NCI-H2196 (cell line): ENCODE measurements at regions not wholly inside any gene's neighbourhood (a gene's known extent, or its start where the extent isn't known, plus 50 kb on each side); places are given as distances from the start of the nearest gene placed in this dataset.
"Not testable (repeated sequence)": the region's sequence is repeated elsewhere in the genome, so short reads cannot be mapped to it uniquely, and the experiment has no call there.

Experiments used
- DNase-seq: peaks from one replicate; lab custom pipeline; 2025; ENCODE audit not compliant: unreplicated experiment; lab: John Stamatoyannopoulos, UW

DNA sequence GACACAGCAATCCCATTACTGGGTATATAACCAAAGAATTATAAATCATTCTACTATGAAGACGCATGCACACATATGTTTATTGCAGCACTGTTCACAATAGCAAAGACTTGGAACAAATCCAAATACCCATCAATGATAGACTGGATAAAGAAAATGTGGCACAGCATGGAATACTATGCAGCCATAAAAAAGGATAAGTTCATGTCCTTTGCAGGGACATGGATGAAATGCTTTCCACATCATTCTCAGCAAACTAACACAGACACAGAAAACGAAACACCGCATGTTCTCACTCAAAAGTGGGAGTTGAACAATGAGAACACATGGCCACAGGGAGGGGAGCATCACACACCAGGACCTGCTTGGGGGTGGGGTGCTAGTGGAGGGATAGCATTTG, 613.0 kb downstream of the RFPL4B start:
- not testable (repeated sequence) for DNase-seq

DNA sequence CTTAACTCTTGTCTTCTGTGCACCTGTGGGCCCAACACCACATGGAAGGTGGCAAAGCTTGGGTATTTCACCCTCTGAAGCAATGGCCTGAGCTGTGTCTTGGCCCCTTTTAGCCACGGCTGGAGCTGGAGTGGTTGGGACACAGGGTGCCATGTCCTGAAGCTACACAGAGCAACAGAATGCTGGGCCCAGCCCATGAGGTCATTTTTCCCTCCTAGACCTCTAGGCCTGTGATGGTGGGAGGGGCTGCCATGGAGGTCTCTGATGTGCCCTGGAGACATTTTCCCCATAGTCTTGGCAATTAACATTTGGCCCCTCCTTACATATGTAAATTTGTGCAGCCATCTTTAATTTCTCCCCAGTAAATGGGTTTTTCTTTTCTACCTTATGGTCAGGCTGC, 620.8 kb downstream of the RFPL4B start:
- no peak for DNase-seq

DNA sequence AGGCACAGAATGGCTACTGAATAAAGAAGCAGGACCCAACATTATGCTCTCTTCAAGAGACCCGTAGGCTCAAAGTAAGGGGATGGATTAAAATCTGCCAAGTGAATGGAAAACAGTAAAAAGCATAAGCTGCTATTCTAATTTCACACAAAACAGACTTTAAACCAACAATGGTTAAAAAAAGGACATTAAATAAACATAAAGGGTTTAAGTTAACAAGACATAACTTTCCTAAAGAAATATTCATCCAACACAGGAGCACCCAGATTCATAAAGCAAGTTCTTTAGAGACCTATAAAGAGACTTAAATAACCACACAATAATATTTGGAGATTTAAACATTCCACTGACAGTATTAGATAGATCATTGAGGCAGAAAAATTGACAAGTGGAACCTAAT, 624.5 kb downstream of the RFPL4B start:
- no peak for DNase-seq

DNA sequence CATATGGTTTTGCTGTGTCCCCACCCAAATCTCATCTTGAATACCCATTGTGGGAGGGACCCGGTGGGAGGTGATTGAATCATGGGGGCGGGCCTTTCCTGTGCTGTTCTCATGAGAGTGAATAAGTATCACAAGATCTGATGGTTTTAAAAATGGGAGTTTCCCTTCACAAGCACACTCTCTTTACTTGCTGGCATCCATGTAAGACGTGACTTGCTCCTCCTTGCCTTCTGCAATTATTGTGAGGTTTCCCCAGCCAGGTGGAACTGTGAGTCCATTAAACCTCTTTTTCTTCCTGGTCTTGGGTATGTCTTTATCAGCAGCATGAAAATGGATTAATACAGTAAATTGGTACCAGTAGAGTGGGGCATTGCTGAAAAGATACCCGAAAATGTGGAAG, 627.8 kb downstream of the RFPL4B start:
- DNase-seq: not testable (repeated sequence)

DNA sequence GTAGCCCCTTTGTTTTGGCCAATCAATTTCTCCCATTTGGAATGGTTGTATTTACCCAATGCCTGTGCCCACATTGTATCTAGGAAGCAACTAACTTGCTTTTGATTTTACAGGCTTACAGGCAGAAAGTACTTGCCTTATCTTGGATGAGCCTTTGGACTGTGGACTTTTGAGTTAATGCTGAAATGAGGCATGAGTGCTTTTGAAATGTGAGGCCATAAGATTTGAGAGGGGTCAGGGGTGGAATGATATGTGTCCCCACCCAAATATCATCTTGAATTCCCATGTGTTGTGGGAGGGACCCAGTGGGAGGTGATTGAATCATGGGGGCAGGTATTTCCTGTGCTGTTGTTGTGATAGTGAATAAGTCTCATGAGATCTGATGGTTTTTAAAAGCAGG, 629.4 kb downstream of the RFPL4B start:
- DNase-seq: not testable (repeated sequence)

DNA sequence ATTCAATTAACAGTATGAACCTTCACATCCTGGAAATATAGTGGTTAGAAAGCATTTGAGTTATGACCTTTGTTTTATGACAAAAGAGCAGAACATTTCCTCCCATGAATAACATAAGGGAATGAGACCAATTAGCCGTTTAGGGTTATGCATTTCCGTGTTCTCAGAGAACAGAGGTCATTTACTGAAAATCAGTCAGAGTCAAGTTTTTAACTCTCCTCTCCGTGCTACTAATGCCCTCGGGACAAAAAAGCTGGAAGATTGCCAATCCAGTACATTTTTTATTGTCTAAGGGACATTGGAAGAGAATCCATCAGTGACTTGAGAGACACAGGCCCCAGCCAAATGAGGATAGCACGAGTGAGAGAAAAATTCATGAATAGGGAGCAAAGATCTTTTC, 632.7 kb downstream of the RFPL4B start:
- DNase-seq: no peak

DNA sequence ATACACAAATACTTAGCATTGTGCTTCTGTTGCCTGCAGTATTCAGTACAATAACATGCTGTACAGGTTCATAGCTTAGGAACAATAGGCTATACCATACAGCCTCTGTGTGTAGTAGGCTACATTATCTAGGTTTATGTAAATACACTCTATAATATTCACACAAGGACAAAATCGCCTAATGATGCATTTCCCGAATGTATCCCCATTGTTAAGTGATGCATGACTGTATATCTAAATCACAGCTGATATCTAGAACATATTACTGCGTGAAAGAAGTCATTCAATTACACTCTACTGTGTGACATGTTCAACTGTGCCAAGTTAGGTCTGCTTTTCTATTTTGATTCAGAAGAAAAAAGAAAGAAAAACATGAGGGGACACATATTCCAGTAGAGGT, 633.5 kb downstream of the RFPL4B start:
- no peak for DNase-seq

DNA sequence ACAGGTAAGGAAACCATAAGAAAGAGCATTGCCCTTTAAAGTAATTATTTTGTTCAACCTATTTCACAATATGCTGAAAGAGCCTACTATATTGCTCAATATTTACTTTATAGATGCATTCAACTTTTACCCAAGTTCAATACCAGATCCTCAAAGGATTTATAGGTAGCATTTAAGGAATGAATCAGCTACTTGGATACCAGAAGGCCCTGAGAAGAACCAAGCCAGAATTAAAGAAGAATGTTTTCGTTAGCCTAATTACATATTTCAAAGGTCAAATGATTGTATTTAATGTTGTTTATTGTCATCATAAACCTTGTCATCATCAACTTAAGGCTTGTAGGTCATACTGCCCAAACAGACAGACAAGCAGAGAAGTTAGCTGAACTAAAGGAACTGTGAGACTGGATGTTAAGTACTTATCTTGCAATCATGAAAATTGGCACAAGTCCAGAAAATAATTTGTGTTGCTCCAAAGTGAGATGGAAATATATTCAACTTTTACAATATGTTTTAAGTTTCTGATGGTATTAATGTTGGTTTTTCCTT, 636.7 kb downstream of the RFPL4B start:
- DNase-seq: no peak

DNA sequence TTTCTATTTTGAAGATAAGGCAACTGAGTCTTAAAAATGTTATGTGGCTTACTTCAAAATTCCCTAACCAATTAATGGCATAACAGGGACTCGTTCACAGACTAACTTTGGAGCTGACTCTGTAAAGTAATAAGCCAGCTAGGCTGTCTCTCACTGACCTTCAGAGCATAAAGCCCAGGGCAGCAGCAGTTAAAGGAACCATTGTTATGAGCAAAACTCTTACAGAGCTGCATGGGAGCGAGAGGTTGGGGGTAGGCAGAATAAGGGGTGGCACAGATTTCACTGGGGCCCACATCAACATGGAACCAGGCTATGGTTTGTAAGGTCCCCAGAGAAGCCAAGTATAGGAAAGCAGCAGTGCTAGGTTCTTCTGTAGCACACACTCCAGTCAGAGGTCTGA, 637.8 kb downstream of the RFPL4B start:
- DNase-seq: no peak

DNA sequence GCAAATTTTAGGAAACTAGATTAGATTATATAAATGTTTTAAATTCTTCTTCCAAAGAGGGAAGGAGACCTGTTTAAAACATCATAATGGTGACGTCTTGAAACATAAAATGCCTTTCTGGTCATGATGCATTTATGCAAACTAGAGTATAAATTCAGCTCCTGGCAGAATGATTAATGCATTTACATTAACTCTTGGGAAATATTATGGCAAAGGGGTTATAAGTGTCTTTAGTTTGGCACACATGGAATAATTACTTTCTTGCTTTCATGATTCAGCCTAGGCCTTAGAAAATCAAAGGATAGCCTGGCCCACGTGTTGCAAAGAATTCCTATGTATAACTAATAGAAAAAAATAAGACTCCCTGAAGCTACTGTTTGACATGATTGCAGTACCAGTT, 639.2 kb downstream of the RFPL4B start:
- DNase-seq: no peak

DNA sequence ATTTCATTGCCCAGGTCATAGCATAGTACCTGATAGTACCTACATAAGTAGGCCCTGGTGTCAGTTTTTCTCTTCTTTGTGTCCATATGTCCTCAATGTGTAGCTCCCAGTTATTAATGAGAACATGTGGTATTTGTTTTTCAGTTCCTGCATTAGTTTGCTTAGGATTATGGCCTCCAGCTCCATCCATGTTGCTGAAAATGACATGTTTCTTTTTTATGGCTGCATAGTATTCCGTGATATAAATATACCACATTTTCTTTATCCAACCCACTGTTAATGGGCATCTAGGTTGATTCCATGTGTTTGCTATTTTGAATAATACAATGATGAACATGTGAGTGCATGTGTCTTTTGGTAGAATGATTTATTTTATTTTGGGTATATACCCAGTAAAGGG, 641.6 kb downstream of the RFPL4B start:
- no peak for DNase-seq

DNA sequence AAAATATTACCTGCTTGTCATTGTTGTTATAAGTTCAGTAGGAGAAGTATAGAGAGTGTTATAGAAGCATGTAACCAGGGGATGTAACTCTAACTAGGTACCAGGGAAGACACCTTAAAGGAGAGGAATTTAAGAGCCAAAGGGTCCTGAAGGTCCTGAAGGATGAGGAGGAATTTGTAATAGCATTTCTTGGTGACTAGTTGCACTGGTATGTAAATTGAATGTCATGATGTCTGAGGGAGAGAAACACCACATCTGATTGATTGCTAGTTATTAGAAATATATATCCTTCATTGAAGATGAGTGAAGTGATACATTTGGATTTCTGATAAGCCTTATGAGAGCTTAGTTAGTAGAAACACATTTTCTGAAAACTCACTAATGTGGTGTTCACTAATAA, 643.8 kb downstream of the RFPL4B start:
- DNase-seq: no peak

DNA sequence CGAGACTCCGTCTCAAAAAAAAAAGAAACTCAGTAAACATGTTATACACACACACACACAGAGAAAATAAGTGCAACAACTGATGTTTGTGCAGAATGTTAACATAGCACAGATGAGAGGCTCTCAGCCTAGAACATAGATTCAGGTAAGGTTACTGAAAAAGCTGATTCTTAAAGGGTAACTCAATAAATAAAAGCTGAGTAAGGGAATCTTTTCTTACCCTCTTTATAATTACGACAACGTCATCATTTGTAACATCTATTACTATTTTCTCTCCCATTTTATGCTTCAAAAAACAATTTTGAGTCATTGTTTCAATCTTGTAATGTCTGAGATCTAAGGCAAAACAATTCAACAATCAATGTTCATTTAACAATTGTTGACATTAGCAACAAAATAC, 644.8 kb downstream of the RFPL4B start:
- DNase-seq: no peak

DNA sequence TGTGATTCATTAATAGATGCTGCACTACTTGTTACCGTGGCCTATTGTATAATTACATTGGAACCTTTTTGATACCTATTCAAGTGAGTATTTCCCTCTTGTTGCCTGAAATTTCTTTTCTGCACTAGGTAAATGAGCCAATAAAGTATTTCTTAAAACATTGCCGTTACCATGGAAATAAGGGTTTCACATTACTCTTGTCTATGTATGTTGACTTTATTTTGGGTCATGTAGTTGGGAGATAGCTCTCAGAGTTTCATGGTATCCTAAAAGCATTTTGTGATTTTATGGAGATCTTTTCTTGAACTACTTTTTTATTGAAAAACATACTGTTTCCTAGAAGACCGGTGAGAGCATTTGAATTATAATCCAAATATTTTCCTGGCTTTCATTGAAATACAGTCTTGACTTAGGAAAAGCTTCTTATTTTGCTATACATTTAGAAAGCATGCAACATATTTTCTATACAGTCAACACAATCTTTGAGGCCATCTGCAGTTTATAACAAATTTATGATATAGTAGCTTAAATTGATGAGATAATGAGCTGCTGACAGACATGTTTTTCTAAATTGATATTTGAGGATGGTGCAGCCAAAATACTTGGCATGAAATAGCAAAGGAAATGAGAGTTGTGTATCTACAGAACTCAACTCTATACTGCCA, 650.4 kb downstream of the RFPL4B start:
- peak; percentile 15 for DNase-seq

DNA sequence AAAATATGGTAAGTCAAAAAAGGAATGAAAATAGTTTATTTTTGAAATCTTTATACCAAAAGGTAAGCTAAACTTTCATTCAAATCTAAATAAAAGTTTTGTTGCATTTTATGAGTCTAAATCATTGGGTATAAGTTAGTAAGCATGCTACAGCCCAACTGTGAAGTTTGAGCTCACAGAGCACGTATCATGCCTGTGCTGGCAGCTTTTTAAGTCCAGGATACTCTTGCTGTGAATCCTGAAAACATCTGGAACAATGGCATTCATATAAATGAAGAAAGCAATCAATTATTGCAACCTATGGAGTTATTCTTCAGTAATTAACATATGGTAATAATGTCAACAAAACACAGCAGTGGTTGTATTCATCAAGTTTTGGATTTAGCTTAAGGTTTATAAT, 656.9 kb downstream of the RFPL4B start:
- DNase-seq: no peak

DNA sequence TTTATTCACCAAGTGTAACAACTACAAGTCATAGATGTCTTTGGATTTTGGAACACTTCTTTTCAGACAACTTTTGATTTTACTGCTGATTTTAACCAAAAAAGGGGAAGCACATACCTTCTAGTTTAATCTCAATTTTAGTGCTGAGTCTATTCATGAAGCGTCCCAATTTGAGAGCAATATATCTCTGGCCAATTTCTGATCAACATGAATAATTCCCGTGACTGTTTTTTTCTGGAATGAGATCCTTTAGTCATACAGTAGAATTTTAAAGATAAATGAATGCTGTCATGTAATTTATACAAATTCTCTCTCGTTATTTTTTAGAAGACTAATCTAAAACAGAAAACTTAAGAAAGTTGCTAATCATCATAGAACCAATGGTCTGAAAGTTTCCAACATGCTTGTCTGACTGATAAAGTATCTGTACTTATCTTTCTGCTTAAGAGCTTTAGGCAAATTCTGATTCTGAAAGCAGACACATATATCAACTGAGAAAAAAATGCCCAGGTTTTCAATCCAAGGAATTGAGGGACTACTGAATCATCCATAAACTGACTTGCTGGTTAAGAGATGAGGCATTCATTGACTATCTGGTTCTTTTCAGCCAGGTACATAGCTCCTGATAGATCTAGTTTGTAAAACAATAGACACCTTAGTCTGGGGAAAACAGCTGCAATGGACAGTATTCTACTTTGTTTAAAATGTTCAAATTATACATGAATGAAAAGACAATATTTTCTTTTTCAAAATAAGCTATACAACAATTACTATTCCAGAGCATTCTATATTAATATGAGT, 657.5 kb downstream of the RFPL4B start:
- DNase-seq: no peak

DNA sequence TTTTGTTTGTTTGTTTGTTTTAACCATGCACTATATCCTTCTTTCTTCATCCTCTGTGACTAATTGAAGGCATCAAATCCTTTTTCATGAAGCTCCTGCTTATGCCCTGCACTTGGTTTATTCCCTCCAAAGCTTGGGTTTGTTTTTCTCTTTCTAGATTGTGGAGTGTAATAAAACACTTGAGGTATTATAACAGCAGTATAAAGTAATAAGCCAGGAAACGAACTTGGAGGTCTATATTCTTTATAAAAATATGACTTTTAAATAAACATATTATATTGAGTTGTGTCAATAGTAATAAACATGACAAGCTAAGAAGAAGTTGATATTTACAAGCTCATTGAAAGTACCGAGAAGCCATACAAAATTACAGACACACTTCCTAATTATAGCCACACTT, 659.4 kb downstream of the RFPL4B start:
- no peak for DNase-seq

DNA sequence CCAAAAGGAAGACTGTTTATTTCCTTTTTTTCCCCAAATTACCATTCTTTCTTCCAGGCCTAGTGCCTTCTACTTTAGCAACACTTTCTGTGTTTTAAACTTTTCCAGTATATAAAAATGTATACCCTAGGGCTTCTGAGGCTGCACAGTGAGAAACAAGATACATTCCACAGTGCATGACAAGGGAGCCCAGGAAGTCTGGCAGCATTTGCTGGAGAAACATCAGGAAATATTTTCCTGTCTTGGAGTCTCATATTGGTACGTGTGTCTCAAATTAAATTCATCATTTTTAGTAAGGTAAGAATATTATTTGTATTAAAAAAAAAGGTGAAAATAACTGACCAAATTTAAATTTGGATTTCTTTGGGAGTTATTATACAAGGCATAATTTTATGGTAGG, 662.6 kb downstream of the RFPL4B start:
- DNase-seq: no peak

DNA sequence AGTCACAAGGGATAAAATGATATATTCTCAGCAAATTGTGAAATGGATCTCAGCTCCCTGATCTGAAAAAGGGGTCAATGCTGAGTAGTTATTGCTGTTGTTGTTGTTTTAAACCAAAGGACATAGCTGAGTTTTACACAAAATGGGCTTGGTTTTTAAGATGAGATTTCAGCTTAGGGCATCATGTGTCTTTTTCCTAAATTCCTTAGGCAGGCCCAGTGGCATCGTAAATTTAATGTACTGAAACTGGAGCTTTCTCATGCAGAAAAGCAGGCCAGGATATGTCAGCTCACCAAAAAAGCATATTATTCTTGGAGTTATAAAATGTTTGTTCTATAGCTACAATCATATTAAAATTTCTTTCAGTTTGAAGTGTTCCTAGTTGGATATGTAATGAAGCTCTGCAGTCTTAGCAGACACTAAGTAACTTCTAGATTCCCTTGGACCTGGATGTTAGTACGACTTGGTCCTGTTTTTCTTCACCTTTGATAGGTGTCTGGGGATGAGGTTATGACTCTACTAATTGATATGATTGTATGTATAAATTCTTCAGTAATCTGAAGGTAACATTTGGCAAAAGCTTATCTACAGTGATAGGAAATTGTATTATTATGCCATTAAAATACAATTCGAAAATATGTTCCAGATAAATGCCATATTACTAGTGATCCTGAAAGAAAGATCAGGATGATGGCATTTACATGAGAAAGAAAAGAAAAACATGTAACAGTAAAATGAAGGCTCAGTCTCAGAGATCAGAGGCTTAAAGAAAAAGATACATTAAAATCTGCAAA, 663.3 kb downstream of the RFPL4B start:
- DNase-seq: no peak

DNA sequence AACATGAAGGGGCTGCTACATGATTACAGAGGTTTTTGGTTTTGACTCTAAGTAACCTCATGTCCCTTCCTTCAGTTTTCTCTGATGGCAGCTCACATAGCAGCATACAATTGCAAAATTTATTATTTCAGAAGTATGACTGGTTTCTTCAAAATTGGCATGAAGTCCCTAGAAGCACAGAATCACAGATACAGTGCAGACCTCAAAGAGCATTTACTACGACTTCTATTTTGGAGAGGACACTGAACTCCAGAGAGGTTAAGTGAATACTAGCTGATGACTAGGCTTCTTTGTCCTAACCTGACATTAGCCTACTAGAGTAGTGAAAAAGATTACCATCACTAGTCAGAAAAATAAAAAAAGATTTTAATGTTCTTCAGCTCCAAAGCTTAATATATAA, 664.3 kb downstream of the RFPL4B start:
- no peak for DNase-seq

DNA sequence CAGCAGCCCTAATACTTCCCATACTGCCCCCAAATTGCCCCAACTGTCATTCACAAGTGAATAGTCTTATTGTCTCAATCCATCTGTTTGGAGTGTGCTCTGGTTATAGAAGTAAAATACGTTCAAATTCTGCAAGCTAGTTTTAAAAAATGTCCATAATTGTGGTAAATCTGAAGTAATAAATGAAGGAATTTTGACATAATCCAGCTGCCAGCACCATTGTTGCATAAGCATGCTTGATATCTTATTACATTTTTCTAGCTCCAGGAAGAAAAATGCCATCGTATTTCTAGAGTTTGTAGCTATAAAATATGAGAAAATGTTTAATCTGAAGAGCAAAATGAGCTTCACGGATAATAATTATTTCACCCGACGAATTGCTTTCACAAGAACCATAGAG, 664.7 kb downstream of the RFPL4B start:
- no peak for DNase-seq

DNA sequence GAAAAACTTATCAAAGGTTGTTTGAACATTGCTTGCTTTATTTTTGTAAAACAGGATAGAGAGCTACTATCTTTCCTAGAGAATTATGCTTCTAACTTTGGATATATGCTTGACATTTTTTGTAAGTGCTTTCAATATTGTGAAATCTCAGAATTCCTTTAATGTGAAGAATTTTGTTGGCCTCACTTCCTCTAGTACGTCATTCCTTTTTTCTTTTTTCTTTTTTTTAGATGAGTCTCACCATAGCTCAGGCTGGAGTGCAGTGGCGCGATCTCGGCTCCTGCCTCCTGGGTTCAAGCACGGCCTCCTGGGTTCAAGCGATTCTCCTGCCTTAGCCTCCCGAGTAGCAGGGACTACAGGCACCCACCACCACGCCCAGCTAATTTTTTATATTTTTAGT, 668.1 kb downstream of the RFPL4B start:
- no peak for DNase-seq
